ENCODE measurements at regions not wholly inside any gene's neighbourhood (a gene's known extent, or its start where the extent isn't known, plus 50 kb on each side); places are given as distances from the start of the nearest gene placed in this dataset.
A peak's percentile ranks its signal among the peaks of the same experiment; 100 is the strongest.

GRCh38 chr5:32880796-32881195 lies 169.7 kb downstream of the NPR3 start:
- TF ChIP-seq CTCF (IDR thresholded peaks at IDR 0.05; ENCODE audit: low read depth, low read length, missing control alignments) = no peak
- in situ Hi-C loops (cut with HindIII; ENCODE audit: low pct_ligation_motif_present, low sequenced_read_pairs) = no loop called here
- Histone ChIP-seq H3K27ac (no peak overlapping the region), H3K36me3 (replicated peaks) (no peaks in the 10 kb centered on the region), H3K4me3 (ENCODE audit: low read depth, low read length) (no peak overlapping the region), H3K27me3 (replicated peaks) (no peaks in the 10 kb centered on the region)
- no peak for DNase-seq

GRCh38 chr5:32887390-32887789 lies 176.3 kb downstream of the NPR3 start:
- no peak overlapping the region for H3K4me3 ChIP-seq (ENCODE audit: low read depth, low read length)
- in situ Hi-C loops (cut with HindIII; ENCODE audit: low pct_ligation_motif_present, low sequenced_read_pairs) = no loop called here
- no peak for DNase-seq
- no peak overlapping the region for H3K27ac ChIP-seq
- H3K27me3 ChIP-seq (replicated peaks) = no peaks in the 10 kb centered on the region
- no peaks in the 10 kb centered on the region for H3K36me3 ChIP-seq (replicated peaks)
- no peak for TF ChIP-seq CTCF (IDR thresholded peaks at IDR 0.05; ENCODE audit: low read depth, low read length, missing control alignments)

GRCh38 chr5:32889078-32889477 lies 178.0 kb downstream of the NPR3 start:
- no peak overlapping the region for H3K27ac ChIP-seq
- no peak overlapping the region for H3K4me3 ChIP-seq (ENCODE audit: low read depth, low read length)
- in situ Hi-C loops (cut with HindIII; ENCODE audit: low pct_ligation_motif_present, low sequenced_read_pairs) = no loop called here
- DNase-seq = no peak
- H3K36me3 ChIP-seq (replicated peaks) = no peaks in the 10 kb centered on the region
- no peaks in the 10 kb centered on the region for H3K27me3 ChIP-seq (replicated peaks)
- TF ChIP-seq CTCF (IDR thresholded peaks at IDR 0.05; ENCODE audit: low read depth, low read length, missing control alignments) = no peak

GRCh38 chr5:32903613-32904012 lies 192.5 kb downstream of the NPR3 start:
- in situ Hi-C loops (cut with HindIII; ENCODE audit: low pct_ligation_motif_present, low sequenced_read_pairs) = no loop called here
- no peak for DNase-seq
- TF ChIP-seq CTCF (IDR thresholded peaks at IDR 0.05; ENCODE audit: low read depth, low read length, missing control alignments) = no peak
- H3K36me3 ChIP-seq (replicated peaks) = no peaks in the 10 kb centered on the region
- H3K27ac ChIP-seq = no peak overlapping the region
- H3K27me3 ChIP-seq (replicated peaks) = no peaks in the 10 kb centered on the region
- H3K4me3 ChIP-seq (ENCODE audit: low read depth, low read length) = no peak overlapping the region

- Histone ChIP-seq H3K36me3 (replicated peaks) (no peaks in the 10 kb centered on the region), H3K27ac (no peak overlapping the region), H3K4me3 (ENCODE audit: low read depth, low read length) (no peak overlapping the region), H3K27me3 (replicated peaks) (no peaks in the 10 kb centered on the region)
- TF ChIP-seq CTCF (IDR thresholded peaks at IDR 0.05; ENCODE audit: low read depth, low read length, missing control alignments) = no peak
- no peak for DNase-seq
- in situ Hi-C loops (cut with HindIII; ENCODE audit: low pct_ligation_motif_present, low sequenced_read_pairs) = no loop called here
These were observed 197.5 kb downstream of the NPR3 start for GRCh38 chr5:32908641-32909040.

GRCh38 chr5:32909207-32909606 lies 198.1 kb downstream of the NPR3 start:
- in situ Hi-C loops (cut with HindIII; ENCODE audit: low pct_ligation_motif_present, low sequenced_read_pairs) = no loop called here
- no peak overlapping the region for H3K4me3 ChIP-seq (ENCODE audit: low read depth, low read length)
- H3K36me3 ChIP-seq (replicated peaks) = no peaks in the 10 kb centered on the region
- H3K27ac ChIP-seq = no peak overlapping the region
- peak; percentile 34 for DNase-seq
- no peaks in the 10 kb centered on the region for H3K27me3 ChIP-seq (replicated peaks)
- no peak for TF ChIP-seq CTCF (IDR thresholded peaks at IDR 0.05; ENCODE audit: low read depth, low read length, missing control alignments)

Measured in brain microvascular endothelial cell (primary cell).